Activated CD8-positive, alpha-beta memory T cell treated with anti-CD3 and anti-CD28 coated beads for 24 hours (primary cell): ENCODE measurements at regions not wholly inside any gene's neighbourhood (a gene's known extent, or its start where the extent isn't known, plus 50 kb on each side); places are given as distances from the start of the nearest gene placed in this dataset.

Experiments used
- DNase-seq: peaks from one replicate; pipeline ENCODE4 v3.0.0-alpha.2; 2020

DNA sequence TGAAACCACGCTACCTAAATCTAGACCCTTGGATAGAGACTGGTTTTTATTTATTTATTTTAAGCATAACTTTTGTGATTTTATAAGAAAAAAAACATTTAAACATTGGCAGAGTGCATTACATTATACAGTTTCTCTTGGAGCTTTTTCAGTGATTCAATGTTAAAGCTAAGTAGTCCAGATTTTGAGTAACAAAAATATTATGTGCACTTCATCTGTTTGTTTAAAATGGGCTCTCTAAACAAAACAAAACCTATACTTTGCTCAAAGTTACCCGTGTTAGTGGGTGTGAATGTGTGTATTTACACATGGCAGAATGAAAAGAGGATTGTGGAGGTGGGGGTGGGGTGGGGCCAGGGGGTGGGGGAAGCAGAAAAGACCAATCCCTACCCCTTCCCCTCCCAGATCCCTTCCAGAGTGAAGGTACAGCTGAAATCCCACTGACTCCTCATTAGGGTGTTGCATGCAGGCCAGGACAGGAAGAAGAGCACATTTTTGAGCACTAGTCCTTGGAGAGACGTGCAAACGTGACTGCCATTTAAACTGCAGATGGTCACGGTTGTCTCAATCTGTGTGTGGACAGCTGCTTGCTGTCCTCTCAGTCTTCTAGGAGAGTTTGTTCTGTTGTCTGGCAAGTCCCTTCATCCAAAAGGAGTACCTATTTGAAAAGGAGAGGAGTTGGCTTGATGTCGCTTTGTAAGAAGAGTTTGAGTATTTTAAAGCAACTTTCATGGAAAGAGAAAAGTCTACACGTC lies 303.0 kb downstream of the ICOS start:
- no peak for DNase-seq

DNA sequence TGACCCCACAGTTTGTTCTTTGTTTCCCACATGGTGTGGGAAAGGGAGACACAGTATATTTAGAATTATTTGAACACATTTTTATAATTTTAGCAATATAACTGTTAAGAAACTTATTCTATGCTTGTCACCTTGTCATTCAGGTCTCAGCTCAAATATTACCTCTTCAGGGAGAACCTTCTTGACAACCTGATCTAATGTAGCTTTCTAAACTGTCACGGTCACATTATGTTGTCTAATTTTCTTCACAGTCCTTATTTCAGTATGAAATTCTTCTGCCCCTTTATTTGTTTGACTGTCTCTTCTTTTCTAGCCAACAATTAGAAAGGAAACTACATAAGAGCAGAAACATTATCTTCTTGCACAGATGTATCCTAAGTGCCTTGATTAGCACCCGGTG lies 304.3 kb upstream of the PARD3B start:
- no peak for DNase-seq

DNA sequence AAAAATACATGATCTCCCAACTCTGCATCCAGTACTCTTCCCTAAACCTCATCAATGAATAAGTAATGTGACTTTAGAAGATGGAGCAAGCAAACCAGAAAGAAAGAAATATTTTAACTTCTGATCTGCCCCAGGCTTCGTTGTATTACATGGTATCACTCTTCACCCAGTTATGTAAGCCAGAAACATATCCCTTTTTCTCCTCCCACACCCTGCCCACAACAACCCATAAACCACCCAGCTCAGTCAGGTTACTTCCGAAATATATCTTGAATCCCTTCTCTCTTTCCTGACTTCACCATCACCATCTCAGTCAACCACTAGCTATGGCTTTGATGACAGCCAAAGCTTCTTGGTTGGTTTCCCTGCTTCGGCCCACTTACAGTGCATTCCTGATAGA lies 295.8 kb upstream of the PARD3B start:
- DNase-seq: no peak

GRCh38 chr2:204250692-204251091 lies 294.6 kb upstream of the PARD3B start:
- no peak for DNase-seq

GRCh38 chr2:204251158-204251997 lies 293.9 kb upstream of the PARD3B start:
- no peak for DNase-seq

- no peak for DNase-seq
These were observed 293.3 kb upstream of the PARD3B start for GRCh38 chr2:204251998-204252376.

- no peak for DNase-seq
These were observed 290.2 kb upstream of the PARD3B start for GRCh38 chr2:204255071-204255470.

DNA sequence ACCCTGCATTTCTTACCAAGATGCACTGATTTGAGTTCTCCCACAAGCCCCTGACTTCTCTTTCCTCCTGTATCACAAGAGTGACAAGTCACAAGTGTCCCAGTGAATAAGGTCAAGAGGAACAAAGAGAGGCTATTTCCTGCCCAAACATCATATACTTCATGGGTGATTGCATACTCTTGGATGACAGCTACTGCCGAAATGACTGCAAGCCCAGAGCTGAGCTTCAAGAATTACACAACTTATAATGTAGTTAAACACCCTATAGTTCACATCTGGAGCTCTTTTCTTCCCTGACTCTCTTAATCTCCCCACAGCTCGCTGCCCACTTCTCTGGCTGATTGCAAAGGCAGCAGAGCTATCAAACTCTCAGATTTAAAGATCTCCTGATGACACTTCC lies 289.7 kb upstream of the PARD3B start:
- DNase-seq: no peak

GRCh38 chr2:204257781-204258180 lies 287.5 kb upstream of the PARD3B start:
- DNase-seq: no peak

GRCh38 chr2:204258890-204259289 lies 286.4 kb upstream of the PARD3B start:
- no peak for DNase-seq

DNA sequence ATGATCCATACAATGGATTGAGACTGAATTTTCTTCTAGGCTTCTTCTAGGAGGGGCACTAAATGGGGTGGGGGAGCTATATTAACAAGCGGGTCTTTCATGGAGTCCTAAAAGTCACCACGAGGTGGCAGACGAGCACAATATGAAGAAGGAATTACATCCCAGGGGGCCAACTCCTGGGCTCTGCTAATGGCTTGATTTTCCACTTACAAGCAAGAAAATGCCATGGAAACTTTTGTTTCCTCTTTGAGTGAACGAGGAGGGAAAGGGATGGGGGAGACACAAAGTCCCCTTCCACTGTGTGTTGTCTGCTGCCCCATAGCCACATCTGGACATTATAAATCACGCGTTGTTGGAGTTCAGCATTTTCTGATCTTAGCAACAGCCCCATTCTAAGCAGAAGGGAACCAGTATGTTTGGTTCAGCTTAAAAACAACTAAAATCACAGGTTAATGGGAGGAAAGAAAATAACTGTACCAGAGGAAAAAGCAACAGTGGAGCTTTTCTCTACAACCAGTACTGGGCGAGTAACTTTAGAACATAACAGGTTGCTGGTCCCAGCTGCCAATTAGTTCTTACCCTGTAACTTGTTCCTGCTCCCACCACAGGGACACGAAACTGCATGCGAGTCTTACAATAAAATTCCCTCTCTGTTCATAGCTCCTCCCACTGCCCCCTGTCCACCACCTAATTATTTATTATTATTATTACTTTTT lies 285.0 kb upstream of the PARD3B start:
- peak; percentile 63 for DNase-seq

- no peak for DNase-seq
These were observed 284.4 kb upstream of the PARD3B start for GRCh38 chr2:204260901-204261300.

DNA sequence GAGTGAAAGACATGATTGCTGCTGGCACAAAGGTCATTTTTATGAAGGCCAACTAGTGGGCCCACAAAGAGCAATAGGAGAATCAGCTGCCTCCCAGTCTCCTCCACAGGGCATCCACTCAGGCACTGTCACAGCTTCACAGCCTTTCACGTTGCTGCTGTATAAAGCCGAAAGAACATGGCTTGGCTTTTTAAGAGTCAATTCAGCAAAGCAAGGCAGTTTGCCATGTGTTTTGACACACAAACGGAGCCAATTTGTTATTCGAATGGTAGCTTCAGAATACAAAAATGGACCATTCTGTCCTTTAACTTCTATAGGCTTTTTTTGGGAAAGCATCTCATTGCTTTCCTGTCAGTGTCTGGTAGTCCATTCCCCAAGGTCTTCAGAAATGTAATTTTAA lies 283.4 kb upstream of the PARD3B start:
- DNase-seq: no peak

DNA sequence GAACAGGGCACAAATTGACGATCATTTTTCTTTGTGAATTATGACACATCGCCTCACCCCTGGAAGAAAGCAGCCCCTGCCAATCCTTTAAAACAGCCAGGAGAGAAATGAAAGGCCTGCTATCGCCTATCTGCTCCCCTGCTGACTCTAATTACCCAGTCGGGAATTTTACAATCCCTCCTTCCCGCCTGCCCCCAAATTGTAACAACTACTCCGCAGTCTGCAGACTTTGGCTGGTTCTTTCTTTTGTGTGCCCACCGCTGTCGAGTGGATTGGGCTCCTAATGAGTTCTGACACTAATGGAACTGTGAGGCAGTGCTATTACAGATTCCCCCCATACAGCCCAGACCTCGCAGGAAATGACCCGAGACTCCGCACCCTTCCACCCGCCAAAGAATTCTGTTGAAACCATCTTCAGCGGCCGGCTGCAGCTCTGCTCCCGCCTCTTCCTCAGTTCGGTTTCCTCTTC lies 281.2 kb upstream of the PARD3B start:
- DNase-seq: no peak

DNA sequence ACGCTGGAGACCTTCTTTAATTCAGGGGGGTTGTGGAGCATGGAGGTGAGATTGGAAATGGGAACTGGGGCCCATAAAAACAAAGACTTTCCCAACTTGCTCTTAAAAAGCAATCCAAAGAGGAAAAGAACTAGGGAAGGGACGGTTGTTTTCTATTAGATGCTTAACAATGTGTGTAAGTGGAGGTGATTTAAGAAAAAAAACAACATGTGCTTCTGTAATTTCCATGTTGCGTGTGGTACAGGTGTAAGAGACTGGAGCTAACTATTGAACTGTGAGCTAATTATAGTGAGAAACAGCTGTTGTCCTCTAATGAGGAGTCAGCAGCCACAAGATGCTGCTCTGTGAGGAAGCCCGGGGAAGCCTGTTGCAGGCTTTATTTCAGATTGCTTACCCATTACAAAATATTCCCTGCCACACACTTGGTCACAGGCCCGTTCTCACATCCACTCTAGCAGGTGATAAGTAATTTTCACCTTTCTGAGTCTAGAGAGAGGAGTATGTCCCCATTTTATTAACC lies 280.6 kb upstream of the PARD3B start:
- no peak for DNase-seq

- no peak for DNase-seq
These were observed 279.5 kb upstream of the PARD3B start for GRCh38 chr2:204265681-204266181.

DNA sequence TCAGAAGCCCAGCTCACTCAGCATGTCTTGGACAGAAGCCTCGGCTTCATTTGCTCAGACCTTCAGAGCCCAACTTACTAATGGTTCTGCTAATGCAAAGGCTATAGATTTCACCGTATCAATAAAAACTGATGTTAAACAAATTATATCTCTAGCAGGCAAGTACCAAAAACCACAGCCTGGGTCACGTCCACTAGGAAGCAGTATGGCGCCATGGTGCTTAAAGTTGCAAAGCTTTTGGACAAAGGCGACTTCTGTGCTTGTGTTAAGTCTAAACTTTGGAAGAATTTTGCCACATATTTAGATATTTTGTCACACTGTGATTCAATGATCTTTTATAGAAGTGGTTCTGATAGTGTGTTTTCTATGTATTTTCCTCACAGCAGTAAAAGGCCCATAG lies 276.8 kb upstream of the PARD3B start:
- DNase-seq: no peak

DNA sequence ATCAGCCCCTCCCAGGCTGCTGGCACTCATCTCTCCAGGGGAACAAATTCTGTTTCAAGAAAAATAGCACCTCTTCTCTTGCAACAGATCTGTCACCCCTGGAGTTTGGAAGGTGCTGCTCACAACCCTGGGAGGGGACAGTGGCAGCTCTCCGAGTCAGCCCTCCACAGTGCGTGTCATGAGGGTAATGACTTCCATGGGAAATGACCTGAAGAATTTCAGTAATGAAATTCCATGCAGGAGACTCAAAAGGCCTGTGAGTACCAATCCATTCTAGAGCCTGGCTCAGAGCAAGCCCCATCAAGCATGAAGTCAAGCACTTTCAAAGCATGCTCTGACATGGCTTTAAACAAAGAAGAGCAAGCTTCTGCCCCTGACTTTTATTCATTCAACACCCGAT lies 276.3 kb upstream of the PARD3B start:
- DNase-seq: no peak

DNA sequence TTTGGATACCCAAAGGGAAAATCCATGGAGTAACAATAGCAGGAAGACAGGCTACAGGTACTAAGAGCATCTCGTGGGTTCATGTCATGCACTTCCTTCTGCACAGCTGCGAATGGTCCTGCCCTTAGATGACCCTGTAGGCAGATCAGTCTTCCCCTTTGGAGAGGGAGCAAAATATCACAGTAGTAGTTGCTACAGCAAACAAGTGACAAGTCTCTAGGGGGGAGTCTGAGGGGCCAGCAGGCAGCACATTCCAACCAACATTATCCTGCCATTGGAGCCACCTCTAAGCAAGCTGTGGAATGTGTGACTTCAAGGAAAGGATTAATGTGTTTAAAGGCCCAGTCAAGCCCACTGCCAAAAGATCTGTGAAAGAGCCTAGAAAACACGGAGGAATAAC lies 273.2 kb upstream of the PARD3B start:
- DNase-seq: no peak

- DNase-seq: no peak
These were observed 272.5 kb upstream of the PARD3B start for GRCh38 chr2:204272610-204273287.

DNA sequence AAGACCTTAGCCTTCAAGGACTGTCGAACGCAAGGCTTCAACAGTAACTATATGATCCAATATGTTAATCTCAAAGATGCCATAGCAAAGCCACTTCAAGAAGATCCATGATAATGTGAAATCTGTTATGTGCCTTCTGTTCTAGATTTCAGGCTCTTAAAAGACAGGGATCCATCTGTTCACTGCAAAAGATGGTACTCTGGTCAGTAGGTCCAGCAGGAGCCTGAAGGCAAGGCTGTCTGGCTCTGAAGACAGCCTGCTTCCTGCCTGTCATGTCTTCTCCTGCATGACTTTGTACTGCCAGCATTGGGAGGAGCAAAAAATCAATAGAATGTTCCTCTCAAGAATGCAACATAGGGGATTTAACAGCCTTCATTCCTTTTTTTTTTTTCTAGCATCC lies 270.8 kb upstream of the PARD3B start:
- DNase-seq: no peak

GRCh38 chr2:204274991-204275390 lies 270.3 kb upstream of the PARD3B start:
- no peak for DNase-seq

DNA sequence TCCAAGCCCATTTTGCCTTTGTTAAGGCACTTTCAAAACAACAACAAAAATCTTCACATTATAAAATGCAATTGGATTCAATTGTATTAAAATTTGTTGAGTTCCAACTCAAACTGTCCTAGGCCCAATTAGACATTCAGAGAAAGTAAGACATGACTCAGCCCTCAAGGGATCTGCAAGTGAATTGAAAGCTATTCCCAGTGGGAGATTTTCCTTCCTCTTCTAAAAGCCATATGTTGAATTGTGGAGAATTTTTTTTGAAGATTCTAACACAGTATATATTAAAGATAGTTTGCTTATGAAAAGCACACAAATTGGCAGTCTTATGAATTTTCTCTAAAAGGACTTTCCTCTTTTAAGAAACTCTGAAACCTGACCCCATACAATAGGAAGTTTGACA lies 268.0 kb upstream of the PARD3B start:
- no peak for DNase-seq
